Mesodermal cell (in vitro differentiated cells): ENCODE measurements at regions not wholly inside any gene's neighbourhood (a gene's known extent, or its start where the extent isn't known, plus 50 kb on each side); places are given as distances from the start of the nearest gene placed in this dataset.

Source experiments
- H3K27ac ChIP-seq: 2 replicates; pipeline ENCODE4 v1.7.0; 2013; ENCODE audit warnings: mild to moderate bottlenecking, low read depth, low read length, moderate library complexity; ENCODE audit not compliant: severe bottlenecking
- H3K36me3 ChIP-seq: 2 replicates; pipeline ENCODE4 v1.7.1; 2013; ENCODE audit warnings: mild to moderate bottlenecking, low read length, moderate library complexity; ENCODE audit not compliant: control insufficient read depth, insufficient read depth
- H3K4me1 ChIP-seq: one replicate; pipeline ENCODE4 v1.7.1; 2013; ENCODE audit warnings: mild to moderate bottlenecking, low read length; ENCODE audit not compliant: insufficient read depth, control insufficient read depth, poor library complexity, severe bottlenecking
- H3K4me3 ChIP-seq: 2 replicates; pipeline ENCODE4 v1.7.0; 2013; ENCODE audit warnings: low read length, control low read depth, mild to moderate bottlenecking; ENCODE audit not compliant: insufficient read depth, poor library complexity, severe bottlenecking; ENCODE audit errors: extremely low read depth
- H3K9me3 ChIP-seq: 2 replicates; pipeline ENCODE4 v1.7.1; 2013; ENCODE audit warnings: mild to moderate bottlenecking, low read length, moderate library complexity; ENCODE audit not compliant: control insufficient read depth
- WGBS, 2 experiments: methylation state at CpG; one replicate each; pipeline ENCODE4 v1.1.5; 2013; ENCODE audit warnings: missing lambda C conversion rate in 2 of 2; ENCODE audit not compliant: insufficient coverage in 2 of 2; 5-methylcytosine and 5-hydroxymethylcytosine counted together

DNA sequence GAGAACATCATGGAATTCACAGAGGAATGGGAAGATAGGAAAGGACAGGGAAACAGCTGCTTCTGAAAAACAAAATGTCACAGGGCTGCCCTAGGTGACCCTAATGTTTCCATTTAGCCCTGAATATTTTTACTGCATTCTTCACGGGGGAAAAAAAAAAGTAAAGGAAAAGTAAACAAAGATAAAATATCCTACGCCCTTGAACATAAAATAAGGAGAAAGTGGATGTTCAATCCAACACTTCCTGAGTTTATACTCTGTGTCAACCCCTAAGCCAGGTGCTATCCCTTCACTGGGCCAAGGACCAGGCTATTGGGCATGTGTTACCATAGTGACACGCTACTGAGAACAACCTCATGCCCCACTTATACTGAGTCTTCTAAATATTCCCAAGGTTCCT, 84.7 kb downstream of the FAM76B start:
- WGBS, 2 experiments, result 100% methylated on average over 1 to 2 of the region's 3 CpGs
- Histone ChIP-seq H3K4me3 (no peak overlapping the region), H3K36me3 (no peaks in the 10 kb centered on the region), H3K27ac (no peak overlapping the region), H3K4me1 (peaks cover 20% of the 10 kb centered on the region), H3K9me3 (no peaks in the 10 kb centered on the region)

DNA sequence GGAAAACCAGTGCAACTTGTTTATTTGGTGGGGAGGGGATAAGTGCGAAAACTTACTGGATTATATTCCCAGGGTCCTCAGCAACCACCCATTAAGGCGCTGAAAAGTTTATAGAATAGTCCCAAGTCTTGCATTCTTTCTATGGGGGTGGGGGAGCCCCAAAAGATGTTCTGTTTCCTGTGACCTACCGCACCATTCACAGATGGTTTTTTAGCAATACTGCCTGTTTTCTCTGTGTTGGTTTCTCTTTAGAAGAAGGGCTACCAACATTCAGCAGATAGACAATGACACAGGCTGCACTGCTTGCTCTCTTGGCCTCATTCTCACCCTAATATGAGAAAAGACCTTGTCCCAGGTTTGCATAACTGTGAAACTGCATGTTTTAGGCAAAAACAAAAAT, 86.5 kb downstream of the FAM76B start:
- peaks cover 29% of the 10 kb centered on the region for H3K4me1 ChIP-seq
- 92 to 100% methylated on average over 1 to 2 of the region's 3 CpGs for WGBS, 2 experiments
- no peak overlapping the region for H3K4me3 ChIP-seq
- H3K36me3 ChIP-seq, result no peaks in the 10 kb centered on the region
- H3K9me3 ChIP-seq, result no peaks in the 10 kb centered on the region
- peak overlapping the region; percentile 30 for H3K27ac ChIP-seq

GRCh38 chr11:95702526-95702925, 87.1 kb downstream of the FAM76B start:
- no CpG with 5 or more reads among the region's 2 CpGs for WGBS, 2 experiments
- Histone ChIP-seq H3K9me3 (no peaks in the 10 kb centered on the region), H3K27ac (peak overlapping the region; percentile 4), H3K4me1 (peaks cover 29% of the 10 kb centered on the region), H3K36me3 (no peaks in the 10 kb centered on the region), H3K4me3 (no peak overlapping the region)

GRCh38 chr11:95700471-95700817, 89.1 kb downstream of the FAM76B start:
- WGBS, 2 experiments, result 89 to 90% methylated on average over 5 to 6 of the region's 6 CpGs
- H3K4me3 ChIP-seq, result no peak overlapping the region
- H3K4me1 ChIP-seq, result peaks cover 29% of the 10 kb centered on the region
- no peak overlapping the region for H3K27ac ChIP-seq
- no peaks in the 10 kb centered on the region for H3K9me3 ChIP-seq
- H3K36me3 ChIP-seq, result no peaks in the 10 kb centered on the region

DNA sequence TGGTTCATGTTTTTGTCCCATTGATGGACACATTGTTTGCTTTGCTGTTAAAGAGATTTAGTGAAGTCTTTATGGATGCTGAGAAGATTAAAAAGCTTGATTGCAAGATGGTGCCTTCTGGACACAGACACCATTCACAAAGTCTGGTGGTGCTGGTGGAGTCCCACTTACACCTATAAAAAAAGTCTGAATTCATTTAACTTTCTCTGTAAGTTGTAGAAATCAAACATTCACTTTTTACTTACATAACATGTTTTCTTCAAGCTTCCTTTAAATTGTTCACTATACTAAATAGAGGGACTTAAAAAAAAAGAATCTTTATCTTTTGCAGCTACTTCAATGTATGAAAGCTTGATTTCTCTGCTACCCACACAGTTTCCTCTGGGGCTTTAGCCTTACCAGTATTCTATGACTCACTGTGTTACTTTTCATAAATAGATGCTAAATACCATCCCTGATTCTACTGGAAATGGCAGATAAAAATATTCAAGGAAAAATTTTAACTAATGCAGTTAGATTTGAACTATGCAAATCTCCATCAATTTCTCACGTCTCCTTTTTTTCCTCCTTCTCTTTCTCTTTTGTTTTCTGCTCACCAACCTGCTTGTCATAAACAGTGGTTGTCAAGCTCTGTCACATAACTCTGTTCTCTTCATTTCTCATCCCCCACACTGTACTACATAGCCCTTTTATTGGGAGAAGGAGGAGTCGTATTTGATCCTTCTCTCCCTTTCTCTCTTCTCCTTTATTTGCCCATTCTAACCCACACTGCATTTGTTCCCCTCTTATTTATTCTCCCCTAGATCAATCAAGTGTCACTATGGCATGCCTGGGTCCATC, 89.7 kb downstream of the FAM76B start:
- Histone ChIP-seq H3K4me1 (peaks cover 29% of the 10 kb centered on the region), H3K27ac (no peak overlapping the region), H3K36me3 (no peaks in the 10 kb centered on the region), H3K9me3 (no peaks in the 10 kb centered on the region), H3K4me3 (no peak overlapping the region)
- 75 to 82% methylated on average over 1 to 2 of the region's 2 CpGs for WGBS, 2 experiments

GRCh38 chr11:95698676-95699557, 90.7 kb downstream of the FAM76B start:
- WGBS, 2 experiments, result 100% methylated on average over 1 to 3 of the region's 4 CpGs
- Histone ChIP-seq H3K4me1 (peaks cover 23% of the 10 kb centered on the region), H3K4me3 (no peak overlapping the region), H3K36me3 (no peaks in the 10 kb centered on the region), H3K27ac (no peak overlapping the region), H3K9me3 (no peaks in the 10 kb centered on the region)

DNA sequence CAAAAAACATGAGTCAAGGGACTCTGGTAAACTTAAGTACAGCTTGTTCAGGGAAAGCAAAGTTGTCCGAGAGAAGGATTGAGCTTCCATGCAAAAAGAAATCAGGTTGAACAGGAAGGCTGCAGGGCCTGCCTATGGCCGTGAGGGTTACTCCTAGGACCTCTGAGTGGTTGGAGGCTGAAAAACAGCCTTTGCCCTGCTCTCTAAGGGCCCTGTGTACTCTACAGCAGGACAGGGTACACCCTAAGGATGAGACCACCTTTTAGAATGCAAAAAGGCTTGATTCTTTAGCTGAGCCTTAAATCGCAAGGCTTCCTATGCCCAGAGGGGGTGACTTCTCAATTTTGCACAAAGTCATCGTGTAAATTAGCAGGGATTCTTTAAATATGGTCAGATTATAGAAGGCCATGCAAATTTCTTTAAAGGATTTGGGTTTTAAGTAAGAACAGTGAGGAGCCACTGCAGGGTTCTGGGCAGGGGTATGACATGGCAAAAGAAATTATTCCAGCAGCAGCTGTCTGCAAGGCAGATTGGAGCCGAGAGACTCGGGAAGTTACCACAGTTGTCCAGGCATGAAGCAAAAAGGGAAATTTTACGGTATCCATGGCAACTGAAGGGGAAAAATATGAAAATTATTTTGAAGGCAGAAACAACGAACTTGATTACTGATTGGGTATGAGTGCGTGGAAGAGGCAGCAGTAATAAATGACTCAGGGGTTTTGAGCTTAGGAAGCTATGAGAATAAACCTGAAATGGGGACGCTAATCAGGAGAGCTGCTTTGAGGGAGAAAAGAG, 91.8 kb downstream of the FAM76B start:
- no peak overlapping the region for H3K27ac ChIP-seq
- H3K36me3 ChIP-seq, result no peaks in the 10 kb centered on the region
- no peaks in the 10 kb centered on the region for H3K9me3 ChIP-seq
- 91 to 93% methylated on average over 9 to 10 of the region's 10 CpGs for WGBS, 2 experiments
- peaks cover 12% of the 10 kb centered on the region for H3K4me1 ChIP-seq
- no peak overlapping the region for H3K4me3 ChIP-seq

GRCh38 chr11:95695181-95695580, 94.4 kb downstream of the FAM76B start:
- no peak overlapping the region for H3K27ac ChIP-seq
- no peaks in the 10 kb centered on the region for H3K9me3 ChIP-seq
- H3K36me3 ChIP-seq, result no peaks in the 10 kb centered on the region
- H3K4me3 ChIP-seq, result no peak overlapping the region
- H3K4me1 ChIP-seq, result peaks cover 9% of the 10 kb centered on the region

DNA sequence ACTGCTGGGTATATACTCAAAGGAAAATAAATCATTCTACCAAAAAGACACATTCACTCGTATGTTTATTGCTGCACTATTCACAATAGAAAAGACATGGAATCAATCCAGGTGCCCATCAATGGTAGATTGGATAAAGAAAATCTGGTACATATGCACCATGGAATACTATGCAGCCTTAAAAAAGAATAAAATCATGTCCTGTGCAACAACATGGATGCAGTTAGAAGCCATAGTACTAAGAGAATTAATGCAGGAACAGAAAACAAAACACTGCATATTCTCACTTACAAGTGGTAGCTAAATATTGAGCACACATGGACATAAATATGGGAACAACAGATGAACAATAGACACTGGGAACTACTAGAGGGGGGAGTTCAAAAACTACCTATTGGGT, 96.3 kb downstream of the FAM76B start:
- no peaks in the 10 kb centered on the region for H3K9me3 ChIP-seq
- H3K4me3 ChIP-seq, result no peak overlapping the region
- no CpG with 5 or more reads among the region's 1 CpG for WGBS, 2 experiments
- H3K4me1 ChIP-seq, result no peaks in the 10 kb centered on the region
- H3K27ac ChIP-seq, result no peak overlapping the region
- no peaks in the 10 kb centered on the region for H3K36me3 ChIP-seq

DNA sequence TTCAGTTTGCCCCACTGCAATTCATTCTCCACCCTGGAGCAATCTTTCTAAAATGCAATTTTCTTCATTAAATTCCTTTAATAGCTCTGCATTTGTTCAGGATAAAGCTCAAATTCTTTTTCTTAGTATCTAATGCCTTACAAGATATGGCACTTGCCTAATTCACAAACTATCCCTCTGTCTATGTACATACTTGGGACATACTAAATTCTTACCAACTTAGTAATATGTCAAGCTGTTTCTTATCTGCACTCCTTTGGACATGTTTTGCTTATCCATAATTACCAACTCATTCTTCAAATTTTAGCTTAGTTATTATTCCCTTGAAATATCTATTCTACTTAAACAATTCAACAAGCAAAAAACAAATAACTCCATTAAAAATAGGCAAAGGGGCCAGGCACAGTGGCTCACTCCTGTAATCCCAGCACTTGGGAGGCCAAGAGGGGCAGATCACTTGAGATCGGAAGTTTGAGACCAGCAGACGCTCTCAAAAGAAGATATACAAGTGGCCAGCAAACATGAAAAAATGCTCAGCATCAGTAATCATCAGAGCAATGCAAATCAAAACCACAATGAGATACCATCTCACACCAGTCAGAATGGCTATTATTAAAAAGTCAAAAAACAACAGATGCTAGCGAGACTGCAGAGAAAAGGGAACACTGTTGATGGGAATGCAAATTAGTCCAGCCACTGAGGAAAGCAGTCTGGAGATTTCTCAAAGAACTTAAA, 96.9 kb downstream of the FAM76B start:
- H3K27ac ChIP-seq, result no peak overlapping the region

More for the DNA sequence above, 96.9 kb downstream of the FAM76B start:
- 71% methylated on average over 2 of the region's 3 CpGs; no CpG with 5 or more reads in 1 of the 2 experiments for WGBS, 2 experiments
- H3K4me3 ChIP-seq, result no peak overlapping the region
- no peaks in the 10 kb centered on the region for H3K9me3 ChIP-seq
- H3K4me1 ChIP-seq, result no peaks in the 10 kb centered on the region
- H3K36me3 ChIP-seq, result no peaks in the 10 kb centered on the region
